Tongue (tissue), 1 donor: ENCODE measurements at regions not wholly inside any gene's neighbourhood (a gene's known extent, or its start where the extent isn't known, plus 50 kb on each side); places are given as distances from the start of the nearest gene placed in this dataset.
A peak's percentile ranks its signal among the peaks of the same experiment; 100 is the strongest.
"Not testable (repeated sequence)": the region's sequence is repeated elsewhere in the genome, so short reads cannot be mapped to it uniquely, and the experiment has no call there.

Experiments
- DNase-seq: peaks from one replicate; pipeline ENCODE4 v3.0.0-alpha.2; 2015

- no peak for DNase-seq
Measured at GRCh38 chr12:5165296-5165970, 121.8 kb downstream of the KCNA5 start.

- peak; percentile 19 for DNase-seq
Measured at GRCh38 chr12:5166976-5167375, 123.3 kb downstream of the KCNA5 start.

DNA sequence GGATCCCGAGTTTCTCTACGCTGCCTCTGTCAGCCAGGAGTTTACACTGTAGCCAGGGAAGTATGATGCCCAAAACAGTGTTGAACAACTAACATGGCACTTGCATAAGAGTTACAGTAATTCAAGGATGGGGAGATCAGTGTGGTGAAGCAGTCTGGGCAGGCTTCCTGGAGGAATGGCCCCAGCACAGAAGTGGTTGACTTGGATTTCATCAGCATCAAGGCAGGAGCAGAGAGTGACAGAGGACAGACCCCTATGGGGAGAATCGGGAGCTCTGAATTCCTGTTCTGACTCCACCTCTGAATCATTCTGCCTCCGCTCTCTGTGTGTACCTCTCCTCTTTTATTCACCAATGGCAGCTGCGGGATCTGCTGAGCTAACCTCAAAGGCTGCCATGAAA is 124.5 kb downstream of the KCNA5 start:
- DNase-seq: no peak

GRCh38 chr12:5170844-5171243 is 127.2 kb downstream of the KCNA5 start:
- peak; percentile 63 for DNase-seq

DNA sequence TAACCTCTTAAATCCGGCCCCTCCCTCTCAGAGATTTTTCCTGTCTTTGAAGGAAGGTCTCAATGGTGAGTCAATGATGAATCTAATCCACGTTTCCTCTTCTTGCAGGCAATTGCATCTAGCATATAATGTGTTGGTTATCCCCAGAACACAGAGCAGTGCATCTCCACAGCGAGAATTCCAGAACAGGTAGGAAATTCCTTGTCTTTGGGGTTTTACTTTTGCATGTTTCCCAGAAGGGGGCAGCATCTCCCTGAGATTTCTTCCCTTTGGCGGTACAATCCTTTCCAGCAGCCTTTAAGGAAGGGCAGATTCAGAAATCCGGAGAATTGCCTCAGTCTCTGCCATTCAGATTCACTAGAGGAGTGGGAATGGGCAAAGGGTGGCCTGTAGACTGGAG is 128.0 kb downstream of the KCNA5 start:
- DNase-seq: peak; percentile 83

DNA sequence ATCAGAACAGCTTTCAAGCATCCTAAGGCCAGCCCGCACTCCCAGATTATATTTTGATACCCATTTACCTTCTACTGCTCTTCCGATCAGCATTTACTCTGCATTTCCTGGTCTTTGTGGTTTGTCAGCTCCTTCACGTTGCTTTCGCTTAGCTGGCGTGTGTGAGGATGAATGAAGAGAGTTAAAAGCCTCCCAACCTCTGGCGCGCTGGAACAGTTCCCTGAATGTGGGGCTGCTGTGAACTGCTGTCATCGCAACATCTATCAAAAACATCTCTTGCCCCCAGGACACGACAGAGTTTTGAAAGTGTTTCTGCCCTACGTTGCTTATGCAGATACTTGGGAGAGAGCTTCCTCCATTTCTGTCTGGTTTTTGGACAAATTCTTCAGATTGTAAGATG is 129.2 kb downstream of the KCNA5 start:
- DNase-seq: no peak

- DNase-seq: peak; percentile 49
Measured at GRCh38 chr12:5173511-5174011, 129.9 kb downstream of the KCNA5 start.

GRCh38 chr12:5175415-5175814 is 131.7 kb downstream of the KCNA5 start:
- not testable (repeated sequence) for DNase-seq

DNA sequence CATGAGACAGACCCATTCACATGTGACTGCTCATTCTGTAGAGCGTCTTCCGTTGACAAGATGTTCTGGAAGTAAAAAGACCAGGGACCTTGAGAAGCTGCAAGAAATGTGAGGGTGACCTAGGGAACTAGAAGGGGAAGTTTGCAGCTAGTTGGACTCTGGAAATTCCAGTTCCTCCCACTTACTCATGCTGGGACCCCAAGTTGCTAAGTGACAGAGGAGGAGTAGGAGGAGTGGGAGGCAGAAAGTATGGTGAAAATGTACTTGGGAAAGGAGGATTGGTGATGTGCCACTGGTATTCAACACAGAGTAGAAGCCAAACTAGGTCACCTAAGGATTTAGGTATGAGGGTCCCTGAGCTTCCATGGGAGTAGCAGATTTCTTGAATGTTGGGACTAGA is 132.4 kb downstream of the KCNA5 start:
- DNase-seq: no peak

DNA sequence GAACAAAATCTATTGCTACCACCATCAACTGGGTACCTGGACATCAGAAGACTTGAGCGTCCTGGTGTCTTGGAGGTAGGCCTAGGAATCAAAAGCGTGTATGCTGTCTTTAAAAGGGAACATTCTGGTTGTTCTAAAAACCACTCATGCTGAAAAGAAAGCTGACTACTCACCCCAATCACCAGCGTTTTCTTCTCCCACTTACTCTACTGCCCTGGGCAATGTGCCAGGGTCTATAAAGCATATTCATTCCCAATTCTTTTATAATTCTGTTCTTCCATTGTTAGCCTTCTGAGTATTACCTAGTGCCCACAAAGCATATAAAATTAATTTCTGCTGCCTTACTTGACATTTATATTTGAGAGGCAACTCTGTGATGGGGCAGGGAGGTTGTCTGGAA is 133.4 kb downstream of the KCNA5 start:
- DNase-seq: no peak

- DNase-seq: no peak
Measured at GRCh38 chr12:5177731-5178130, 134.1 kb downstream of the KCNA5 start.

DNA sequence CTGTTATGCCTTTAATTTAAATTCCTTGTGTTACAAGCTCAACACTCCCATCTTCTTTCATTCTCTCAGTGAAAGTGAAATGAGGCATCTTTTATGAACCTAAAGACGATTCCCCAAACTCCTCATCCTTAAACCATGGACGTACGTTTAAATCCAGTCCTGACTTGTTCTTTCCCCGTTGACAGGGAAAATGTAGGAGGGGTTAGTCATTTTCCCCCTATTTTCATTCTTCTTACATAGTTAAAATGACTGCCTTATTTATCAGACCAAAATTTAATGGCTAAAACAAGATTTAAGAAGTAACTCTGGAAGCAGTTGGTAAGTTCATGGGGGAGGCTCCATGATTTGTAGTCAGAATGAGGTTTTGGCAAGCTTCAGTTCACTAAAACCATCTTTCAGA is 134.9 kb downstream of the KCNA5 start:
- no peak for DNase-seq

DNA sequence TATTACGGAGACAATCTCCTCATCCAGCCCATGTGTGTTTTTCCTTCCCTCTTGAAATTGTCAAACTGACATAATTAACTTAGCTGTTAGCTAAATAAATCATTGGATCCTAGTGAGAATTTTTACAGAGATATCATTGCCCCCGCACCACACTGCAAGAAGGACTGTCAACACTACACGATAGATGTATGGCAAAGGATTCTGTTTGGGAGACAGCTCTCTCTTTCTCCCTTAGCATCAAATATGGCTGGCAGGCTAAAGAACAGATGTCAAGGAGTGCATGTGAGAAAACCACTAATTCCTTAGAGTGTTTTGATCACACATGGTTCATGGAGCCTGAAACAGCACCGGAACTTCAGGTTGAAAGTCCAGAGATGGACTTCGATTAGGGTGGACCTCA is 136.8 kb downstream of the KCNA5 start:
- no peak for DNase-seq

- no peak for DNase-seq
Measured at GRCh38 chr12:5184186-5184585, 140.5 kb downstream of the KCNA5 start.

DNA sequence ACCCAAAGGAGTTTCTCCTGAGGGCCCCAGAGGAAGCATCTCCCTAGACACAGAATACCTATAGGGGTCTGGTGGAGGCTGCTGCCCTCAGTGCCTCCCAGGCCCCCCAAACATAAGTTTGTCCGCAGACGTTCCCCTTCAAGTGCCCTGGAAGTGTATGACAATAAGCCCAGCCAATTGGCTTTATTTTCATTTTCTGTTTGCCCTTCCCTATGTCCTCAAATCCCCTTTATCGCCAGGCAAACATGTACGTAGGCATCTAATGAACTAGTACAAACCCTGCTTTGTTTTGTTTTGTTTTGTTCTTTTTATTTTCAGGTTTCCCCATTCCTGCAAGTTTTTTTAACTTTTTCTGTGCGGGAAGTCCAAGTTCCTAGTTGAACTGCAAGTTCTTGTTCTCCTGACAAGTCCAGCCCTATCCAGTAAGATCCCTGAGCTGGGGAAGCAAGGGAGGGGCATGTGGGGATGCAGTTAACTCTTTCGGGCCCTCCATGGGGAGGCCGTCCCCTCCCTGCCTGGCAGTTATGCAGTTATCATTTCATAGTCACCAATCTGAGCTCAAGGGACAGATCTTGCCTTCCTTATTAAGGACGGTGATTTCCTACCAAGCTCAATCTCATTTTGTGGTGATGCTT is 141.9 kb downstream of the KCNA5 start:
- no peak for DNase-seq

GRCh38 chr12:5186715-5187114 is 143.0 kb downstream of the KCNA5 start:
- DNase-seq: no peak

- DNase-seq: no peak
Measured at GRCh38 chr12:5187136-5187535, 143.5 kb downstream of the KCNA5 start.

DNA sequence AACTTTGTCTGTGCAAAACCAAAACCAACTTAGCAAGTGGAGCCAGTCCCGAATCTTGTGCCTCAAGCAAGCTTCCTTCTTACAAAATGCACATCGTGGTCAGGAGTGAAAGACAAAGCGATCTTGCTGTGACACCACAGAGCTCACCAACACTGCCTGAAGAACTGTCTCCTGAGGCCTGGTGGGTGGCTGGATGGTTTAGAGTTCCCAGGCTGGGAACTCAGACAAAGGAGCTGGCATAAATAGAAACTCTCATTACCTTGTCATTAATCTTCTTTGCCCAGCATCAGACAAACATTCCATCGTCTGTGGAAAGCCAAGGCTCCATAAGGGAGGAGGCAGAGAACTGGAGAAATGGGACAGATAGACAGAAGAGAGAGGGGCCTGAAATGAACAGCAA is 144.8 kb downstream of the KCNA5 start:
- DNase-seq: no peak

- DNase-seq: no peak
Measured at GRCh38 chr12:5189173-5189572, 145.5 kb downstream of the KCNA5 start.

- DNase-seq: no peak
Measured at GRCh38 chr12:5191803-5192538, 148.3 kb downstream of the KCNA5 start.

DNA sequence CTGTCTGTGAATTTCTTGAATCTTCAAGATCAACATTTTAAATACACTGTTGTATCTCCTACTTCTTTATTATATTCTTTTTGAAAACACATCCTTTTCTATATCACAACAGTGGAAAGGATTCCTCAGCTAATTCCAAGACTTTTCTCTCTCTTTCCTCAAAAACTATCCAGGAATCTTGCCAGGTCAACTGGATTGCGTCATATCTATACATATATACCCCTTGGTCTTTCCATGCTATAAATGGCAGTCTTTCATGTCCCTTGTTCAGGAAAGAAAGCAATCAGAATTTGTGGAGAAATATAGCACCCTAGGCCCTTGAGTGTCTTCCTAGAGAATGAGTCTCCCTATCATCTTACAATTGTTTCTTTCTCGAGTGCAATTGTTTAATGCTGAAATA is 149.0 kb downstream of the KCNA5 start:
- DNase-seq: no peak

DNA sequence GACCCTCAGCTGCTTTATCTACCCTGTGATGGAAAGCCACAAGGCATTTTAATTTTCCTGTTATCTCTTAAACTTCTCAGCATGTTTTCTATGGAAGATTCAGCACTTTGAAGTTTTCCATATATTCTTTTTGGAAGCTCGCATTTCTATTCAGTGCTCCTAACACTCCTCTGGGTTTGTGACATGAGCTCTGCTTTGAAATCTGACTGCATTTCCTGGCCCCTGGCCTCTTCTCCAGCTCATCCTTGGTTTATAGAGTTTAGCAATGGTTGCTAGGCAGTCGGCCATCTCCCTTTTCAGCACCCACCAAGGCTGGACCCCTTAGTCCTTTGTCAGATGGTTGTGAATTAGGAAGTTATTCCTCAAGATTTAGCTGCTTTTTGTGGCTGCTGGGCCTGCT is 150.6 kb downstream of the KCNA5 start:
- DNase-seq: no peak

DNA sequence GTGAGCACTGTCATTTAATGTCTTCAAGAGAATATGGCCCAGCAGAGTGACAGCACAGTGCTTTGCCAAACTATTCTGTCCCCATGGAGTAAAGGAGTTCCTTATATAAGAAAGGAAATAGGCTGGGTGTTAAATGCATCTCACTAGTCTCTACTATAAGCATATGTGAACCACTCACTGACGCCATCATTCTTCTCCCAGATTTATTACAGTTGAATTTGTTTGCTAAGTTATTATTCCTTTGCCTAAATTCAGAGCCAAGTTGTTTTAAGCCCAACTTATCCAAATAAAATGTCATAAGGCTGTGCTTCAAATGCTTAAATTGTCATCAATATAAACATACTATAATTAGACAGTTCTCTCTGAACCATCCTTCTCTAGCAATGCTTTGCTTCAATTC is 151.6 kb downstream of the KCNA5 start:
- DNase-seq: no peak

- DNase-seq: no peak
Measured at GRCh38 chr12:5195691-5196090, 152.0 kb downstream of the KCNA5 start.
